ENCODE measurements at regions not wholly inside any gene's neighbourhood (a gene's known extent, or its start where the extent isn't known, plus 50 kb on each side); places are given as distances from the start of the nearest gene placed in this dataset.

DNA sequence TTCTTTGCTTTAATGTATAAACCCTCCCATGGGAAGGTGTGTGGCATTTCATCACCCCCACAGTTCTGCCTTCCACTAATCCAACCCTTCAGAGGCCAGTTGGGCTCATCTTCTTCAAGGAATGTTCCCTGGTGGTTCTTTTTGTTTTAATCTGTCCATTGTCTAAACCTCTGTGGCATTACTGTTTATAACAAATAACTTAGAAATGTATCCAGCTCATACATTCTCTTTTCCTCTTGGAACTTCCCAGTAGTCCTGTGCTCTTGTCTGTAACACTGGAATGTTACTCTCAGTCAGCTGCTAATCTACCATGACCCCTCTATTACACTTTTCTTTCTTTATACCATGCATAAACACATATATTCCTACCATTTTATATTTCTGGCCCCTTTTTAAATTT lies 213.5 kb upstream of the TARS1 start:
- Mint-ChIP-seq H3K4me3 (no peak overlapping the region), H3K27ac (peak overlapping the region; percentile 29), H3K4me1 (peaks cover 44% of the 10 kb centered on the region), H3K9me3 (peaks cover 10% of the 10 kb centered on the region), H3K27me3 (ENCODE audit: insufficient read depth) (no peaks in the 10 kb centered on the region), H3K36me3 (ENCODE audit: low read depth) (no peaks in the 10 kb centered on the region)
- H3K9me3 ChIP-seq (ENCODE audit: control insufficient read depth, low read length), result peaks cover 17% of the 10 kb centered on the region
- DNase-seq, result no peak
- H3K4me3 ChIP-seq (ENCODE audit: low read length), result no peak overlapping the region
- no peak overlapping the region for H3K9ac ChIP-seq (ENCODE audit: extremely low read depth, low read length, poor library complexity, severe bottlenecking)
- no peak overlapping the region for H3K27ac ChIP-seq (ENCODE audit: low read depth, low read length)
- H3K4me1 ChIP-seq (ENCODE audit: control insufficient read depth, insufficient read depth, low read length), result peaks cover 13% of the 10 kb centered on the region
- TF ChIP-seq, protein P1, sequence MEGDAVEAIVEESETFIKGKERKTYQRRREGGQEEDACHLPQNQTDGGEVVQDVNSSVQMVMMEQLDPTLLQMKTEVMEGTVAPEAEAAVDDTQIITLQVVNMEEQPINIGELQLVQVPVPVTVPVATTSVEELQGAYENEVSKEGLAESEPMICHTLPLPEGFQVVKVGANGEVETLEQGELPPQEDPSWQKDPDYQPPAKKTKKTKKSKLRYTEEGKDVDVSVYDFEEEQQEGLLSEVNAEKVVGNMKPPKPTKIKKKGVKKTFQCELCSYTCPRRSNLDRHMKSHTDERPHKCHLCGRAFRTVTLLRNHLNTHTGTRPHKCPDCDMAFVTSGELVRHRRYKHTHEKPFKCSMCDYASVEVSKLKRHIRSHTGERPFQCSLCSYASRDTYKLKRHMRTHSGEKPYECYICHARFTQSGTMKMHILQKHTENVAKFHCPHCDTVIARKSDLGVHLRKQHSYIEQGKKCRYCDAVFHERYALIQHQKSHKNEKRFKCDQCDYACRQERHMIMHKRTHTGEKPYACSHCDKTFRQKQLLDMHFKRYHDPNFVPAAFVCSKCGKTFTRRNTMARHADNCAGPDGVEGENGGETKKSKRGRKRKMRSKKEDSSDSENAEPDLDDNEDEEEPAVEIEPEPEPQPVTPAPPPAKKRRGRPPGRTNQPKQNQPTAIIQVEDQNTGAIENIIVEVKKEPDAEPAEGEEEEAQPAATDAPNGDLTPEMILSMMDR (conservative IDR thresholded peaks at IDR 0.05), result no peak
- H3K36me3 ChIP-seq (ENCODE audit: control insufficient read depth, insufficient read depth, low read length), result no peaks in the 10 kb centered on the region
- H3K27me3 ChIP-seq (ENCODE audit: control insufficient read depth, insufficient read depth, low read length, poor library complexity, severe bottlenecking), result no peaks in the 10 kb centered on the region

DNA sequence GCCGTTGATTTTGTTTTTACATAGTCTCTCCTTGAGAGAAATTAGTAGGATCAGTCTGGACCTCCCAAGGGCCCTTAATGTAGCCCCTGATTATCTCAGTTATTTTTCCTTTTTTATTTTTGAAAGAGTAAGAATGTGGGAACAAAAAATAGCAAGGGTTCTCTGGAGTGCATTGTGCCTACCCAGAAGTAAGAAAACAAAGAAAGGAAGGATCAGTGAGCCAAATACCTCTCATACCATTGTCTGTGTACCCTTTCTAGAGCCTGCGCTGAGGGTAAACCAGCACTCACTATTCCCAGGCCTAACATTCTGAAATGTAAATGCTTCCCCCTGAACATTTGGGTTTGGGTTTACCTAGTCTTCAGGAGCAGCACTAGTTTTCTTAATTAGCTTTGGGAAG lies 213.0 kb upstream of the TARS1 start:
- H3K36me3 Mint-ChIP-seq (ENCODE audit: low read depth), result no peaks in the 10 kb centered on the region
- peaks cover 10% of the 10 kb centered on the region for H3K9me3 Mint-ChIP-seq
- no peak overlapping the region for H3K4me3 ChIP-seq (ENCODE audit: low read length)
- no peak overlapping the region for H3K9ac ChIP-seq (ENCODE audit: extremely low read depth, low read length, poor library complexity, severe bottlenecking)
- H3K4me1 Mint-ChIP-seq, result peaks cover 49% of the 10 kb centered on the region
- no peak for DNase-seq
- TF ChIP-seq, protein P1 (conservative IDR thresholded peaks at IDR 0.05), result no peak
- no peaks in the 10 kb centered on the region for H3K27me3 ChIP-seq (ENCODE audit: control insufficient read depth, insufficient read depth, low read length, poor library complexity, severe bottlenecking)
- peak overlapping the region; percentile 29 for H3K27ac Mint-ChIP-seq
- H3K27ac ChIP-seq (ENCODE audit: low read depth, low read length), result no peak overlapping the region
- peaks cover 17% of the 10 kb centered on the region for H3K9me3 ChIP-seq (ENCODE audit: control insufficient read depth, low read length)
- peaks cover 18% of the 10 kb centered on the region for H3K4me1 ChIP-seq (ENCODE audit: control insufficient read depth, insufficient read depth, low read length)
- no peaks in the 10 kb centered on the region for H3K27me3 Mint-ChIP-seq (ENCODE audit: insufficient read depth)
- H3K36me3 ChIP-seq (ENCODE audit: control insufficient read depth, insufficient read depth, low read length), result no peaks in the 10 kb centered on the region
- H3K4me3 Mint-ChIP-seq, result no peak overlapping the region
- WGBS, 2 experiments (ENCODE audit: insufficient coverage in 1 of 2, insufficient read length in 1 of 2), result 60 to 82% methylated on average over 1 to 2 of the region's 2 CpGs

DNA sequence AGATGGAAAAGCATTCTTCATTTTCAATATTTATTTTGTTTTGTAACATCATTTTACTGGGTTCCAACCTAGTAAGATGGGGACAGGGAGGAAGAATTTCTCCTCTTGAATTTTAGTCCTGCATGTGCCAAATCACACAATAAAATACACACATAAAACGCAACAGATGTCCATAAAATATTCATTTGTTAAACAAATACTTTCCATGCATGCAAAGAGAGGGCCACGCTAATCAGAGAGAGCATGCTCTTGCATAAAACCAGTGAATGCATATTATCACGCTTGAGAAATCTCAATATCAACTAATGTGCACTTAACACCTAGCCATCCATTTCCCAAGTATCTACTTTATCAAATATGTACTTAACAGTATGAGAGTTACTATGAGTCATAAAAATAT lies 212.6 kb upstream of the TARS1 start:
- no peak overlapping the region for H3K27ac ChIP-seq (ENCODE audit: low read depth, low read length)
- no peak overlapping the region for H3K4me3 Mint-ChIP-seq
- DNase-seq, result no peak
- H3K27ac Mint-ChIP-seq, result no peak overlapping the region
- H3K4me1 Mint-ChIP-seq, result peaks cover 51% of the 10 kb centered on the region
- H3K9me3 Mint-ChIP-seq, result peaks cover 10% of the 10 kb centered on the region
- no peaks in the 10 kb centered on the region for H3K36me3 ChIP-seq (ENCODE audit: control insufficient read depth, insufficient read depth, low read length)
- H3K9ac ChIP-seq (ENCODE audit: extremely low read depth, low read length, poor library complexity, severe bottlenecking), result no peak overlapping the region
- no peaks in the 10 kb centered on the region for H3K27me3 ChIP-seq (ENCODE audit: control insufficient read depth, insufficient read depth, low read length, poor library complexity, severe bottlenecking)
- TF ChIP-seq, protein P1 (conservative IDR thresholded peaks at IDR 0.05), result no peak
- WGBS, 2 experiments (ENCODE audit: insufficient coverage in 1 of 2, insufficient read length in 1 of 2), result 83% methylated on average over 3 of the region's 3 CpGs; no CpG with 5 or more reads in 1 of the 2 experiments
- no peak overlapping the region for H3K4me3 ChIP-seq (ENCODE audit: low read length)
- peaks cover 17% of the 10 kb centered on the region for H3K9me3 ChIP-seq (ENCODE audit: control insufficient read depth, low read length)
- peaks cover 18% of the 10 kb centered on the region for H3K4me1 ChIP-seq (ENCODE audit: control insufficient read depth, insufficient read depth, low read length)
- no peaks in the 10 kb centered on the region for H3K36me3 Mint-ChIP-seq (ENCODE audit: low read depth)
- no peaks in the 10 kb centered on the region for H3K27me3 Mint-ChIP-seq (ENCODE audit: insufficient read depth)
